ENCODE measurements at regions not wholly inside any gene's neighbourhood (a gene's known extent, or its start where the extent isn't known, plus 50 kb on each side); places are given as distances from the start of the nearest gene placed in this dataset.
"Not testable (repeated sequence)": the region's sequence is repeated elsewhere in the genome, so short reads cannot be mapped to it uniquely, and the experiment has no call there.

DNA sequence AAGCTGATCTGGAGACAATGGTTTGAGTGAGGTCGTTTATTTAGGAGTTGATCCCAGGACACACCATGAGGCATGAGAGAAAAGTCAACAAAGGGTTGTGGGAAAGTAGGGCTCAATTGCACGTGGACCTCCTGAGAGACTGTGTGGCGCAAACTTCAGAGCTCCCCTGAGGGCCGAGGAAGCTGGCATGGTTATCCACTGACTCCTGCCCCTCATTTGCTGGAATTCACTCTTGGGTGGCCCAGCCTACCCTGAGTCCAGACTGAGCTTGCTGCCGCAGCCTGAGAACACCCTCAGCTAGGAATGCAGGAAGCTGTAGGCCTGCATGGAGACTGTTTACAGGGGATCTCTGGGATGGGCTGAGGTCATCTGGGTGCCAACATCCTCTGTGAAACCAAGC lies 301.0 kb downstream of the RWDD3 start:
- no peak for DNase-seq

- no peak for DNase-seq
Measured at GRCh38 chr1:95535614-95536013, 301.6 kb downstream of the RWDD3 start.

DNA sequence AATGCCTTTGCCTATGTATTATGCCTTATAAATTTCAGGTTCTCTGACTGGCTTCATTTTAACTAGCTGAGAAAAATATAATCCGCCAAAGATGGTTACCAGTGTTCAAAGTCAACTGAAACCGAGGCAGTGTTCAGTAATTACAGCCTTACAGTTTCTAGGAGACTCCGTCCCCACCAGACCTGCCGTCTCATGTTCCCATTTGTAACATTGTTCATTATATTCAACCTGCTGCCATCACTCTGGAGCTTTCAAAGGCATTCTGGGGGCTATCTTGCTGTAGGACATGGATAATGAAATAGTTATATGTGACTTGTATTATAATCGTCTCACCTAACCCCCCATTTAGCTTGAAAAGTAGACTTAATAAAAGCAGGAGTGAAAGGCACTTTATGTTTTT lies 302.5 kb downstream of the RWDD3 start:
- DNase-seq, result no peak

DNA sequence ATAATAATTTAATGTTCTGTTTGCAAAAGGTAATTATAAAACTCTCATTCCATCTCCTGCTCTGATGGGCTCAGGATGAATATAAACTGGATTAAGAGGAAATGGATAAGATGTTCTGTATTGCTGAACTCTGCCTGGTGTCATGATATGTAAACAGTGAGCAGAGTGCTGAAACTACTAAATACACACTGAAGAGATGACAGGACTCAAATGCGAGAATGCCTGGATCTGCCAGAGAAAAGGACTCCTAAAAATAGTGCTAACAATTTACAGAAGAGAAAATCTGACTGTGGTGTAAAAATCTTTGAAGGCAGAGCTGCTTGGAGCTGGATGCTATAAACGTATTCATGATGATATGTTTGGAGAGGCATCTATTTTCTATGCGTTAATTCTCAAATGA lies 303.2 kb downstream of the RWDD3 start:
- no peak for DNase-seq

- DNase-seq, result not testable (repeated sequence)
Measured at GRCh38 chr1:95538242-95538641, 304.2 kb downstream of the RWDD3 start.

GRCh38 chr1:95542936-95543335 lies 308.9 kb downstream of the RWDD3 start:
- DNase-seq, result no peak

DNA sequence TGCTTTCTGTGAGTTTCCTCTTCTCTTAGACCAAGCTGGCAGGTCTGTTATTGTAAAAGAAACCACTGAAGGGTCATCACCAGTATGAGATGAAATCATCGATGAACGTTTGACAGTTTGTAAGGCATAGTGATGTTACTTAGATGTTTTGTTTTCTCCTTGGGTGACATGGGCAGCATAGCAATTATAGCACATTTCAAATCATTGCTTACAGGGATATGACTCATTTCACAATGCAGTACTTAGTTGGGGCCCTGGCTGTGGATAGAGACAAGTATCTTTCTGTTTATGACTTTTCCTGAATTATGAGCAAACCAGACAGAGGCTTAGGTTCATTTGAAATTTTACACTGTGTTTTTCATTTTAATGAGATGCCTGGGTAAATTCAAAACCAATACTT lies 313.0 kb downstream of the RWDD3 start:
- peak; percentile 38 for DNase-seq

GRCh38 chr1:95548211-95548610 lies 314.2 kb downstream of the RWDD3 start:
- DNase-seq, result no peak

DNA sequence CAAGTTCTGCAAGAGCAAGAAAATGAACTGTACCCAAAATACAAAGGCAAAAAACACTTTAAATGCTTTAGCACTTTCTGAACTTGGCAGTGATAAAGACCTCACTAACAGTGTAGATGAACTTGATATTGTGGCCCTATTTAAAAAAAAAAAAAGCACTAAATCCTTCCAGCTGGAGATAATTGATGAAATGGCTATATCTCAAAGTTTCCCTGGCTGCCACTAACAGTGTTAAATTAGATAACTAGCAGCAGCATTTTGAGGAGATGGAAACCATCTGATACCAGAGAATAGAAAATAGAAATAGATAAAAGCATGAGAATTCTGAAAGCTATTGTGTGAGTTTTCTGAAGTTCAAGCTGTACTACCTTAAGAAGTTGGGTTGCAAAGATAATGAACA lies 317.2 kb downstream of the RWDD3 start:
- DNase-seq, result no peak

GRCh38 chr1:95553595-95553994 lies 319.6 kb downstream of the RWDD3 start:
- no peak for DNase-seq

- DNase-seq, result no peak
Measured at GRCh38 chr1:95554408-95554807, 320.4 kb downstream of the RWDD3 start.

- no peak for DNase-seq
Measured at GRCh38 chr1:95558791-95559190, 324.8 kb downstream of the RWDD3 start.

DNA sequence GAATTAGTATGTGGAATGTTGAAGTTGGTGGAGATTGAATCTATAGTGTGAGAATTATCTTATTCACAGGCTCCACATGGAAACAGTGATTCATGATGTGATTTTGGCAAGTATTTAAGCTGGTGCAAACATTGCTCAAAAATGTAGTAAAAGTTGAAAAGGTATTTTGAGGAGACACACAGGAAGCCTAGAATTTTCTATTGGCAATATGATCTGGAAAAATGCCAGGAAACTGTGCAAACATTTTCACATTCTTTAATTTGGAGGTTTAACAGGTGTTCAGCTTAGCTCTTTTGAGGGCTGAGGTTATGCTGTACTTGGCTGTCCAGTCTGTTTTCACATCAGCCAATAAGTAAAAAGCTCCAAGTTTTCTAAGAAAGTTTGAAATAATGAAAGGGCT lies 327.3 kb downstream of the RWDD3 start:
- DNase-seq, result no peak

DNA sequence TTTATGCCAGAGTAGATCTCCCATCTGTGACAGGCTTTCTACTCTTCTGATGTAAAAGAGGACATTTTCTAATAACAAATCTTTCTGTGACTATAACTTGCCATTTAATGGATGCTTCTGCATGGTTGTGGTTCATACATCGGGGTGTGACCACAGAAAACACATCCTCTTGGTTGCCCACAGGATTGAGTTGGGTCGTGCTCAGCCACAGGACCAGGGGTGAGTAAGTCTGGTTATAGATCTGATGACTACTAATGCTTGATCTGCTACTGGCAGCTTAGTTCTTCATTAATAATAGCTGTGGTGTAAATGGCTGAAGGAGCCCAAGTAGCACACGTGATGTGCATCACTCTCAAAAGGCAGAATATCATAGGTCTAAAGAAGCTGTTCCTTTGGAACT lies 328.2 kb downstream of the RWDD3 start:
- DNase-seq, result no peak

GRCh38 chr1:95572002-95572401 lies 338.0 kb downstream of the RWDD3 start:
- no peak for DNase-seq

DNA sequence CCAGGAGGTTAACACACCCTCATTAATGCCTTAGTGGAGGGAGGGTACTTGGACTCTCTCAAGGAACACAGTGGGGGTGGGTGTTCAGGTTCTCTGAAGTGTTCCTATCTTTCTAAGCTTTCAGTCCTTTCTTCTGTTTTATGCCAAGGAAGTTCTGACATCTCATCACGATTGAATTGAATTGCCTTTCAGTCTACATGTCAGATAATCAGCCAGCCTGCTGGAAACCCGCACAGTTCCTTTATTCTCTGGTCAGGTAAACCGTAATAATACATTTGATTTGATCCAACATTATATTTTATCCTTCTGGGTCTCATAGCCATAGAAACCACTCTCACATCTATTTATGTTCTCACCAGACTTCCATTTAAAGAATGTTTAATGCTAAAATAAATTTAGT lies 339.0 kb downstream of the RWDD3 start:
- no peak for DNase-seq

- no peak for DNase-seq
Measured at GRCh38 chr1:95575291-95575690, 341.3 kb downstream of the RWDD3 start.

- no peak for DNase-seq
Measured at GRCh38 chr1:95578462-95578861, 344.5 kb downstream of the RWDD3 start.

GRCh38 chr1:95582191-95582590 lies 348.2 kb downstream of the RWDD3 start:
- peak; percentile 23 for DNase-seq

GRCh38 chr1:95582746-95583145 lies 348.7 kb downstream of the RWDD3 start:
- peak; percentile 41 for DNase-seq

DNA sequence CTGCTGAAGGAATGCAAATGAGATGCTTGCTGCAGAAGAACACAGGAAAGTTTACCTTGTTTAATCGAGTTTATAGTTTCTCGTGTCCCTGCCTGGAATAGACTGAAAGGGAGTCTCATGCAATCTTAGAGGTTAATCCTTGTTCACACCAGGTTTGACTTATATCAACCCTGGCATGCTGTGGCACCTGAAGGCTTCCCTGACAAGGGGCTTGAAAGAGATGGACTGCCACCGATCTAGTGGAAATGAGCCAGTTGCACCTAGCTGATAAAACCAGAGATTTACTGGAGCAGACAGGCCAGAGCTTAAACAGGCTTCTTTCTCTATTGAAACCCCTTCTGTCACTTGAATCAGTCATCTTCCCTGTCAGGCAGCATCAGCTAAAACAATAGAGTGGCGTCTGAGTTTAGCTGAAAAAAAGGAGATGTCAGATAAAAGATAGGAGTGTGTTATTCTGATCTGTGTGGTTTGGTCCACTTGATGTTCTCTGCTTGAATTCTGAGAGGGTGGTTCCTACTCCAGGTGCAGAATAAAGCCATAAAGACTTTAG lies 349.7 kb downstream of the RWDD3 start:
- DNase-seq, result peak; percentile 52

- DNase-seq, result no peak
Measured at GRCh38 chr1:95584315-95584714, 350.3 kb downstream of the RWDD3 start.

DNA sequence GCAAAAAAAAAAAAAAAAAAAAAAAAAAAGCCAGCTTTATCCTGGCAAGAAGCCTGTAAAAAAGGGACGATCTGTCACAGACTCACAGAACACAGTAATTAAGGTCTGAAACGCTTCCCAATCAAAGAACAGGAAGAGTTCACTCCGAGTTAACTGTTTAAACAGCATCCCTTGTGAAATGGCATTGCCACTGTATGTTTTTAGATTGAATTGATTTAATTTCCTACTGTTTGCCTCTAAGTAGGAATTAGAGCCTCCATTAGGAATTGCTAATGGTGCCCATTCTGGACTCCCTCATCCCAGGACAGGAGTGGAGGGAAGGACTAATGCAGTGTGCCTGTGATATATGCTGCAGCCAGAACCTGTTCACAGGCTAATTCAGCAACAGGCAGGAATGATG lies 370.8 kb downstream of the RWDD3 start:
- DNase-seq, result peak; percentile 32

DNA sequence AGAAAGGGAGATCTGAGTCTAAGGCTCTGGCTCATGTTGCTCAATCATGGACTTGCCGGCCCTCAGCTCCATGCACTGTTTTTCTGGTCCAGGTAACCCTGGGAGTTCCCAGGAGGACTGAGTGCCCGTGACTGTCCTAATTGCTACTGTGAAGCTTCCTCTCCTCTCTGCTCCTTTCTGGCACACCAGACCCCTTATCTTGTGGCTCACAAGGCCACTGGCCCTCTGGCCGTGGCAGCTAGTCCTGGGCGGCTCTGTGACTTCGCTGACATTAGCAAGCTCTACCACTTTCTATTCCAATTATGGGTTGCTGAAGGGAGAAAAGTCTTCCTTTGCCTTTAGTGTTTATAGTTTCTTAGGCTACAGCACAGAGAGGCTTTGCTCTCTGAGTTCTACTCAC lies 380.2 kb downstream of the RWDD3 start:
- no peak for DNase-seq

GRCh38 chr1:95615421-95615820 lies 381.4 kb downstream of the RWDD3 start:
- DNase-seq, result no peak

- no peak for DNase-seq
Measured at GRCh38 chr1:95620076-95620475, 386.1 kb downstream of the RWDD3 start.
